SU-DHL-6 (cell line): ENCODE measurements at regions not wholly inside any gene's neighbourhood (a gene's known extent, or its start where the extent isn't known, plus 50 kb on each side); places are given as distances from the start of the nearest gene placed in this dataset.

Experiments used
- EZH2phosphoT487 ChIP-seq: fragments of 200-600 bp; sonication (generic), shearing (Covaris generic); conservative IDR thresholded peaks from 2 replicates; pipeline ENCODE4 v1.6.1; 2018; ENCODE audit warnings: mild to moderate bottlenecking, antibody characterized with exemption, low read length, moderate library complexity, mixed read lengths
- TF ChIP-seq, protein P1 (sequence below): fragments of 200-600 bp; sonication (generic); IDR thresholded peaks from one replicate; pipeline ENCODE4 v1.5.1; 2017; ENCODE audit warnings: antibody characterized with exemption, mild to moderate bottlenecking, low read length, moderate library complexity; ENCODE audit not compliant: insufficient read depth, poor library complexity, severe bottlenecking

DNA sequence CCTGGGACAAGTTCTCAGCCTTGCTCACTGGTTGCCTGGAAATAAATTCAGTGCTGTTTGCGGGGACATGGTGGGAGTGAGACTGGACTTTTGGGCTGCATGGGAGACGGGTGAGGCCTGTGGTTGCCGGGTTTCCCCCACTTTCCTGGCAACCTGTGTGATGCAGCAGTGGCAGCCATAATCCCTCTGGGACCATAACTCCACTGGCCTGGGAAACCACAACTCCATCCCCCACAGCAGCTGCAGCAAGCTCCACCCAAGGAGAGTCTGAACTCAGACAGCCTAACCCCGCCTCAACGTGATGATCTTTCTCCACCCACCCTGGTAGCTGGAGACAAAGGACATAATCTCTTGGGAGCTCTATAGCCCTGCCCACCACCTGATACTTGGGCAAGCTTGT, 349.9 kb downstream of the PIK3R1 start:
- TF ChIP-seq, protein P1, sequence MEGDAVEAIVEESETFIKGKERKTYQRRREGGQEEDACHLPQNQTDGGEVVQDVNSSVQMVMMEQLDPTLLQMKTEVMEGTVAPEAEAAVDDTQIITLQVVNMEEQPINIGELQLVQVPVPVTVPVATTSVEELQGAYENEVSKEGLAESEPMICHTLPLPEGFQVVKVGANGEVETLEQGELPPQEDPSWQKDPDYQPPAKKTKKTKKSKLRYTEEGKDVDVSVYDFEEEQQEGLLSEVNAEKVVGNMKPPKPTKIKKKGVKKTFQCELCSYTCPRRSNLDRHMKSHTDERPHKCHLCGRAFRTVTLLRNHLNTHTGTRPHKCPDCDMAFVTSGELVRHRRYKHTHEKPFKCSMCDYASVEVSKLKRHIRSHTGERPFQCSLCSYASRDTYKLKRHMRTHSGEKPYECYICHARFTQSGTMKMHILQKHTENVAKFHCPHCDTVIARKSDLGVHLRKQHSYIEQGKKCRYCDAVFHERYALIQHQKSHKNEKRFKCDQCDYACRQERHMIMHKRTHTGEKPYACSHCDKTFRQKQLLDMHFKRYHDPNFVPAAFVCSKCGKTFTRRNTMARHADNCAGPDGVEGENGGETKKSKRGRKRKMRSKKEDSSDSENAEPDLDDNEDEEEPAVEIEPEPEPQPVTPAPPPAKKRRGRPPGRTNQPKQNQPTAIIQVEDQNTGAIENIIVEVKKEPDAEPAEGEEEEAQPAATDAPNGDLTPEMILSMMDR: no peak
- no peak for TF ChIP-seq EZH2phosphoT487
